Panc1 (cell line): ENCODE measurements at regions not wholly inside any gene's neighbourhood (a gene's known extent, or its start where the extent isn't known, plus 50 kb on each side); places are given as distances from the start of the nearest gene placed in this dataset.

Experiments used
- ATAC-seq: fragments of 200-7000 bp; cut with Tn5 transposase; 2 replicates; pipeline ENCODE4 v1.9.1; 2020; ENCODE audit warnings: mild to moderate bottlenecking, moderate library complexity
- BruUV-seq: library from RNA; stranded (reverse); fragments of 400-500 nt; replicated peaks from 2 replicates; lab custom pipeline; 2021; lab: Mats Ljungman, UMichigan
- CTCF ChIA-PET: fragments of 300-600 bp; sonication (Branson Sonifier 250); formaldehyde crosslinking; loops from one replicate; lab custom pipeline; 2022; ENCODE audit warnings: antibody characterized with exemption; lab: Charles Lee
- POLR2A ChIA-PET: fragments of 300-600 bp; sonication (Branson Sonifier 250); formaldehyde crosslinking; loops from one replicate; lab custom pipeline; 2022; ENCODE audit warnings: antibody characterized with exemption; lab: Charles Lee
- DNase-seq: peaks from one replicate; pipeline ENCODE4 v3.0.0-alpha.2; 2010; ENCODE audit warnings: low read depth, low spot score
- H3K27ac ChIP-seq: 2 replicates; pipeline ENCODE4 v1.5.1; 2011; ENCODE audit warnings: mild to moderate bottlenecking, low read length, inconsistent platforms
- H3K27me3 ChIP-seq: fragments of 200-500 bp; sonication (Bioruptor generic); 2 replicates; pipeline ENCODE4 v1.6.0; 2014; ENCODE audit warnings: low read length, inconsistent platforms; ENCODE audit not compliant: control insufficient read depth, insufficient read depth
- H3K36me3 ChIP-seq: fragments of 200-500 bp; sonication (Bioruptor generic); 2 replicates; pipeline ENCODE4 v1.5.1; 2014; ENCODE audit warnings: inconsistent platforms, mild to moderate bottlenecking, low read length, moderate library complexity; ENCODE audit not compliant: control insufficient read depth, insufficient read depth
- H3K4me1 ChIP-seq: 2 replicates; pipeline ENCODE4 v1.5.1; 2011; ENCODE audit warnings: inconsistent platforms, mild to moderate bottlenecking, low read length, moderate library complexity; ENCODE audit not compliant: control insufficient read depth, insufficient read depth
- H3K4me3 ChIP-seq, 2 experiments: 2 replicates each; pipeline ENCODE4 v1.5.1; 2011 to 2012; ENCODE audit warnings: low read depth in 2 of 2, low read length in 2 of 2, mild to moderate bottlenecking in 2 of 2, inconsistent platforms in 1 of 2, moderate library complexity in 1 of 2
- H3K9me3 ChIP-seq: fragments of 200-500 bp; sonication (Bioruptor generic); 2 replicates; pipeline ENCODE4 v1.5.1; 2014; ENCODE audit warnings: low read depth, mild to moderate bottlenecking, inconsistent platforms, low read length, moderate library complexity; ENCODE audit not compliant: control insufficient read depth, insufficient read depth
- POLR2AphosphoS5 ChIP-seq: IDR thresholded peaks from 2 replicates; pipeline ENCODE4 v1.6.1; 2012; ENCODE audit warnings: mild to moderate bottlenecking, low read depth, low read length, moderate library complexity
- SIN3A ChIP-seq: IDR thresholded peaks from 2 replicates; pipeline ENCODE4 v1.6.1; 2012; ENCODE audit warnings: low read depth, mild to moderate bottlenecking, low read length, moderate library complexity, borderline replicate concordance; ENCODE audit not compliant: insufficient read depth
- TCF7L2 ChIP-seq: IDR thresholded peaks from 2 replicates; pipeline ENCODE4 v1.6.1; 2011; ENCODE audit warnings: mild to moderate bottlenecking, low read depth, low read length, inconsistent platforms
- in situ Hi-C: cut with HindIII; loops from 2 replicates; pipeline ENCODE4 v1.10.0; 2016; ENCODE audit warnings: low sequenced_read_pairs, low pct_unique_long_range_greater_than_20kb
- intact Hi-C: fragments of 100-400 bp; cut with micrococcal nuclease; formaldehyde crosslinking; loops from one replicate; pipeline ENCODE4 v1.10.0; 2022; ENCODE audit not compliant: unreplicated experiment
- TF ChIP-seq, protein P1 (sequence below): fragments of 450-650 bp; IDR thresholded peaks from 2 replicates; pipeline ENCODE4 v1.5.1; 2017; ENCODE audit warnings: mild to moderate bottlenecking
- TF ChIP-seq, protein P2 (sequence below), 2 experiments: IDR thresholded peaks; 2 replicates each; pipeline ENCODE4 v1.6.1; 2011 to 2012; ENCODE audit warnings: low read depth in 2 of 2, control low read depth in 1 of 2, low read length in 1 of 2, mild to moderate bottlenecking in 1 of 2, moderate library complexity in 1 of 2; ENCODE audit not compliant: insufficient read depth in 1 of 2

DNA sequence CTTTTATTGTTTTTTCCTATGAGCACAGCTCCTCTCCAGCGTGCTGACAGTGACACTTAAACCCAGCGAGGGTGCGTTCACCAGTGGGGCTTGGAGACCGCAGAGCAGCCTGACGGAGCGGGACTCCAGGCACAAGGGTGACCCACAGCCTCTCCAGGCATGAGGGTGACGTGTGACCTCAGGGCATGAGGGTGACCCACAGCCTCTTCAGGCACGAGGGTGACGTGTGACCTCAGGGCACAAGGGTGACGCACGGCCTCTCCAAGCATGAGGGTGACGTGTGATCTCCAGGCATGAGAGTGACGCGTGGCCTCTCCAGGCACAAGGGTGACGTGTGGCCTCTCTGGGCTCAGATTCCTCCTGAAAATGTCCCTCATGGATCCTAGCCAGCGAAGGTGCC lies 164.3 kb upstream of the TCERG1L start:
- CTCF ChIA-PET = no interaction called here
- BruUV-seq = no TSS peak
- POLR2A ChIA-PET = no interaction called here

DNA sequence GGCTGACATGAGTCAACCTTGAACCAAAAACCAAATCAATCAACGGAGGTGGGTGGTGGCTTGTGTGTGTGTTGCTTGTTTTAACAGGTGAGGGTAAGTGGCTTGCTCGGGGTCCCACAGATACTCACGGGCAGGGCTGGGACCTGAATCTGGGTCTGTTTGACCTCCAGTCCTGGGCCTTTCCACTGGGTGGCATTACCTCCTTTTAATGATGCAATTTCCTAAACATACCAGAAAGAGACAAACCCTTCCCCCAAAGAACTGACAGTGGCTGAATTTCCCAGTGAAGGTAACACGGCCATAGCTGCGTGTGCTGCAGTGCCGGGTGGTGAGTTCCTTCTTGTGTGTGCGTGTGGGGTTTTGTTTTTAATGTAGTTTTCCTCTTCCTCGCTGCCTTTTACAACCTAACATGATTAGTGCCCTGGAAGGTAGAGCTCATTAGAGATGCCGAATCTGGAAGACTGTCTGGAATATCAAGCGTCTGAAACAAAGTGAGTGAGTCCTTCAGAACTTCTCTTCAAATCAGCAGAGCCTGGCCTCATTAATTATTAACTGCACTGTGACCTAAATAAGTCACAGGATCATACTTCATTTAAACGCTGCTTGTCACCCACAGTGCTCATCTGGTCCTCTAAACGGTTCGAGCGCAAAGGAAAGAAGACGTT lies 166.1 kb upstream of the TCERG1L start:
- TF ChIP-seq SIN3A (no peak), TCF7L2 (no peak), POLR2AphosphoS5 (no peak)
- TF ChIP-seq, protein P1, sequence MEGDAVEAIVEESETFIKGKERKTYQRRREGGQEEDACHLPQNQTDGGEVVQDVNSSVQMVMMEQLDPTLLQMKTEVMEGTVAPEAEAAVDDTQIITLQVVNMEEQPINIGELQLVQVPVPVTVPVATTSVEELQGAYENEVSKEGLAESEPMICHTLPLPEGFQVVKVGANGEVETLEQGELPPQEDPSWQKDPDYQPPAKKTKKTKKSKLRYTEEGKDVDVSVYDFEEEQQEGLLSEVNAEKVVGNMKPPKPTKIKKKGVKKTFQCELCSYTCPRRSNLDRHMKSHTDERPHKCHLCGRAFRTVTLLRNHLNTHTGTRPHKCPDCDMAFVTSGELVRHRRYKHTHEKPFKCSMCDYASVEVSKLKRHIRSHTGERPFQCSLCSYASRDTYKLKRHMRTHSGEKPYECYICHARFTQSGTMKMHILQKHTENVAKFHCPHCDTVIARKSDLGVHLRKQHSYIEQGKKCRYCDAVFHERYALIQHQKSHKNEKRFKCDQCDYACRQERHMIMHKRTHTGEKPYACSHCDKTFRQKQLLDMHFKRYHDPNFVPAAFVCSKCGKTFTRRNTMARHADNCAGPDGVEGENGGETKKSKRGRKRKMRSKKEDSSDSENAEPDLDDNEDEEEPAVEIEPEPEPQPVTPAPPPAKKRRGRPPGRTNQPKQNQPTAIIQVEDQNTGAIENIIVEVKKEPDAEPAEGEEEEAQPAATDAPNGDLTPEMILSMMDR = no peak
- TF ChIP-seq, protein P2, sequence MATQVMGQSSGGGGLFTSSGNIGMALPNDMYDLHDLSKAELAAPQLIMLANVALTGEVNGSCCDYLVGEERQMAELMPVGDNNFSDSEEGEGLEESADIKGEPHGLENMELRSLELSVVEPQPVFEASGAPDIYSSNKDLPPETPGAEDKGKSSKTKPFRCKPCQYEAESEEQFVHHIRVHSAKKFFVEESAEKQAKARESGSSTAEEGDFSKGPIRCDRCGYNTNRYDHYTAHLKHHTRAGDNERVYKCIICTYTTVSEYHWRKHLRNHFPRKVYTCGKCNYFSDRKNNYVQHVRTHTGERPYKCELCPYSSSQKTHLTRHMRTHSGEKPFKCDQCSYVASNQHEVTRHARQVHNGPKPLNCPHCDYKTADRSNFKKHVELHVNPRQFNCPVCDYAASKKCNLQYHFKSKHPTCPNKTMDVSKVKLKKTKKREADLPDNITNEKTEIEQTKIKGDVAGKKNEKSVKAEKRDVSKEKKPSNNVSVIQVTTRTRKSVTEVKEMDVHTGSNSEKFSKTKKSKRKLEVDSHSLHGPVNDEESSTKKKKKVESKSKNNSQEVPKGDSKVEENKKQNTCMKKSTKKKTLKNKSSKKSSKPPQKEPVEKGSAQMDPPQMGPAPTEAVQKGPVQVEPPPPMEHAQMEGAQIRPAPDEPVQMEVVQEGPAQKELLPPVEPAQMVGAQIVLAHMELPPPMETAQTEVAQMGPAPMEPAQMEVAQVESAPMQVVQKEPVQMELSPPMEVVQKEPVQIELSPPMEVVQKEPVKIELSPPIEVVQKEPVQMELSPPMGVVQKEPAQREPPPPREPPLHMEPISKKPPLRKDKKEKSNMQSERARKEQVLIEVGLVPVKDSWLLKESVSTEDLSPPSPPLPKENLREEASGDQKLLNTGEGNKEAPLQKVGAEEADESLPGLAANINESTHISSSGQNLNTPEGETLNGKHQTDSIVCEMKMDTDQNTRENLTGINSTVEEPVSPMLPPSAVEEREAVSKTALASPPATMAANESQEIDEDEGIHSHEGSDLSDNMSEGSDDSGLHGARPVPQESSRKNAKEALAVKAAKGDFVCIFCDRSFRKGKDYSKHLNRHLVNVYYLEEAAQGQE (IDR thresholded peaks at IDR 0.05; ENCODE audit: insufficient read depth in 1 of 2, low read depth in 2 of 2, low read length in 1 of 2) = no peak
- H3K9me3 ChIP-seq = no peaks in the 10 kb centered on the region
- ATAC-seq = no peak
- ChIA-PET POLR2A (no interaction called here), CTCF (no interaction called here)
- H3K4me1 ChIP-seq = no peaks in the 10 kb centered on the region
- intact Hi-C loops = no loop called here
- H3K36me3 ChIP-seq = no peaks in the 10 kb centered on the region
- BruUV-seq = no TSS peak
- no peak for DNase-seq
- no peak overlapping the region for H3K27ac ChIP-seq
- in situ Hi-C loops = no loop called here
- no peak overlapping the region for H3K4me3 ChIP-seq
- peaks cover 8% of the 10 kb centered on the region; the same call in 1 of the 2 replicates for H3K27me3 ChIP-seq

More for the DNA sequence above, 164.3 kb upstream of the TCERG1L start:
- Histone ChIP-seq H3K36me3 (no peaks in the 10 kb centered on the region), H3K4me3 (no peak overlapping the region), H3K27ac (no peak overlapping the region), H3K4me1 (no peaks in the 10 kb centered on the region), H3K9me3 (no peaks in the 10 kb centered on the region), H3K27me3 (peaks cover 5% of the 10 kb centered on the region; the same call in 1 of the 2 replicates)
- in situ Hi-C loops (no loop called here), intact Hi-C loops (no loop called here)
- TF ChIP-seq POLR2AphosphoS5 = no peak
- TF ChIP-seq, protein P1 = no peak
- TF ChIP-seq SIN3A = no peak
- TF ChIP-seq, protein P2 (IDR thresholded peaks at IDR 0.05; ENCODE audit: insufficient read depth in 1 of 2, low read depth in 2 of 2, low read length in 1 of 2) = no peak
- DNase-seq (no peak), ATAC-seq (0 out of 2 replicates have a peak, but pooled peaks have one; percentile 38)
